ENCODE measurements at regions not wholly inside any gene's neighbourhood (a gene's known extent, or its start where the extent isn't known, plus 50 kb on each side); places are given as distances from the start of the nearest gene placed in this dataset.

DNA sequence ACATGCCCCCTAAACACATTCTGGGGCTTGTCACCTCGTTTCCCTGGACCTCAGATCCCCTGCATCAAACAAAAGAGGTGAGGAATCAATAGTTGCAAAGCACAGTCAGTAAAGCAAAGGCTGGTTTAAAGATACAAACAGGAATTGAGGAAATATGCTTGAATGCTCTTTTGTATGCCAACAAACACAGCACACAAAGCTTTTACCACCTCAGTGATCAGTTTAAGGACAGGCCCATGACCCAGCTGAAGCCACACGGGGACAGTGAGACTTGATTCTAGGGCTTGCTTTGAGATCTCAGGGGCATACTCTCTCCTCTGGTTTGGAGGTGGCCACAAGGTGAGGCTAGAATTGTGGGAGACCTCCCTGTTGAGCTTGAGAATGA lies 182.9 kb upstream of the CST7 start:
- ATAC-seq, result no peak
- no peak for DNase-seq (ENCODE audit: low read depth in 1 of 2, low spot score in 1 of 2)
- H3K9me3 ChIP-seq, result peaks cover under 1% of the 10 kb centered on the region; the same call in 1 of the 3 replicates
- no peak overlapping the region for H3K4me2 ChIP-seq
- no peak overlapping the region for H3K27ac ChIP-seq
- TF ChIP-seq CHD4 (IDR thresholded peaks at IDR 0.05; ENCODE audit: borderline replicate concordance) (no peak), MAFK (IDR thresholded peaks at IDR 0.05; ENCODE audit: partially characterized antibody) (no peak), HDAC2 (IDR thresholded peaks at IDR 0.05) (no peak), MYC (IDR thresholded peaks at IDR 0.05; ENCODE audit: borderline replicate concordance, low read length) (no peak), BHLHE40 (IDR thresholded peaks at IDR 0.05; ENCODE audit: low read depth, low read length) (no peak), HOXB13 (CRISPR knock-in tag; IDR thresholded peaks at IDR 0.05; ENCODE audit: low read depth) (no peak), EHF (CRISPR knock-in tag; IDR thresholded peaks at IDR 0.05) (no peak), EP300 (IDR thresholded peaks at IDR 0.05) (no peak)
- no peaks in the 10 kb centered on the region for H3K4me1 ChIP-seq
- no peak for FAIRE-seq
- no peak overlapping the region for H3K4me3 ChIP-seq
- POLR2A ChIA-PET, result no interaction called here
- WGBS (ENCODE audit: missing lambda C conversion rate), result 45% methylated on average over 2 of the region's 2 CpGs
- CTCF ChIA-PET, result interaction anchor here (0.9 to 2.1 kb wide), 2 partner anchors 9 to 15 kb away, joined by 3 to 9 read pairs; no protein-coding TSS in a partner anchor

DNA sequence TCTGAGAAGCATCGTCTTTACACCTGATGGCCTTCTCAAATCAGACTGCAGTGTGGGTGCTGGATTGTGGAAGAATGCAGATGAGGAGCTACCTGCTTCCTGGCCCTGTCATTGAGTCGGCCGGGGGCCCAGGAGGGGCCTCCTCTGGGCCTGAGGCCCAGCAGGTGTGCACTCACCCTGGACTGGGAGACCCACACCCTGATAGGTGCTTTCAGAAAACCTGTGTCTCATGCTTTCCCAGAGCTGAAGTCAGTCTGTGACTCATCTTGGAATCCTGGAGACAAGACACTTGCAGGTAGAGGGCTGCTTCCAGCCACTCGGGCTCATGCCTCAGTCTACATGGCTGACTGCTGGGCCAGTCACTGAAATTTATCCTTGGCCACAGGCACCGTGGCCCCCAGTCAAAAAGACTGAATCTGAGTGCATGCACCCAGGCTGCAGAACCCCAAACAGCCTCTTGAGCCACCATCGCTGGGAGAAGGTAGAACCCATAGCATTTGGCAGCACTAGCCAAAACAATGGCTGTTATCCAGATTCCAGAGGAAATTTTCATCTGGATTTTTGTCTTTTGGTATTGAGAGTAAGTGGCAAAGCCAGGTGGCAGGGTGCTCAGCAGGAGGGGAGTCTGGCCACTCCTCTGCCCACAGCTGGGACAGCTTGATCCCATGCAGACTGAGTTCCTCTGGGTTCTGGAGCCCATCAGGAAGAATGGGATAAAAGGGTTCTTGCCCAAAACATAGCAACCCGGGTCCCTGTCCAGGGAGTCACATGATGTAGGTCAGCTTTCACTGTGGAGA lies 182.0 kb upstream of the CST7 start:
- ChIA-PET POLR2A (no interaction called here), CTCF (interaction anchor here (0.9 to 2.1 kb wide), 2 partner anchors 10 to 14 kb away, joined by 3 to 9 read pairs; no protein-coding TSS in a partner anchor)
- DNase-seq (ENCODE audit: low read depth in 1 of 2, low spot score in 1 of 2) (no peak), FAIRE-seq (no peak), ATAC-seq (no peak)
- no peak overlapping the region for H3K27ac ChIP-seq
- WGBS (ENCODE audit: missing lambda C conversion rate), result 62% methylated on average over 7 of the region's 7 CpGs
- no peaks in the 10 kb centered on the region for H3K9me3 ChIP-seq
- no peak for TF ChIP-seq MYC (IDR thresholded peaks at IDR 0.05; ENCODE audit: borderline replicate concordance, low read length)
- no peak for TF ChIP-seq ESRRA (IDR thresholded peaks at IDR 0.05; ENCODE audit: borderline replicate concordance, low read length)
- TF ChIP-seq, protein P1, sequence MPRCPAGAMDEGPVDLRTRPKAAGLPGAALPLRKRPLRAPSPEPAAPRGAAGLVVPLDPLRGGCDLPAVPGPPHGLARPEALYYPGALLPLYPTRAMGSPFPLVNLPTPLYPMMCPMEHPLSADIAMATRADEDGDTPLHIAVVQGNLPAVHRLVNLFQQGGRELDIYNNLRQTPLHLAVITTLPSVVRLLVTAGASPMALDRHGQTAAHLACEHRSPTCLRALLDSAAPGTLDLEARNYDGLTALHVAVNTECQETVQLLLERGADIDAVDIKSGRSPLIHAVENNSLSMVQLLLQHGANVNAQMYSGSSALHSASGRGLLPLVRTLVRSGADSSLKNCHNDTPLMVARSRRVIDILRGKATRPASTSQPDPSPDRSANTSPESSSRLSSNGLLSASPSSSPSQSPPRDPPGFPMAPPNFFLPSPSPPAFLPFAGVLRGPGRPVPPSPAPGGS (IDR thresholded peaks at IDR 0.05), result no peak
- H3K4me3 ChIP-seq, result no peak overlapping the region
- H3K4me1 ChIP-seq, result no peaks in the 10 kb centered on the region
- no peak overlapping the region for H3K4me2 ChIP-seq

DNA sequence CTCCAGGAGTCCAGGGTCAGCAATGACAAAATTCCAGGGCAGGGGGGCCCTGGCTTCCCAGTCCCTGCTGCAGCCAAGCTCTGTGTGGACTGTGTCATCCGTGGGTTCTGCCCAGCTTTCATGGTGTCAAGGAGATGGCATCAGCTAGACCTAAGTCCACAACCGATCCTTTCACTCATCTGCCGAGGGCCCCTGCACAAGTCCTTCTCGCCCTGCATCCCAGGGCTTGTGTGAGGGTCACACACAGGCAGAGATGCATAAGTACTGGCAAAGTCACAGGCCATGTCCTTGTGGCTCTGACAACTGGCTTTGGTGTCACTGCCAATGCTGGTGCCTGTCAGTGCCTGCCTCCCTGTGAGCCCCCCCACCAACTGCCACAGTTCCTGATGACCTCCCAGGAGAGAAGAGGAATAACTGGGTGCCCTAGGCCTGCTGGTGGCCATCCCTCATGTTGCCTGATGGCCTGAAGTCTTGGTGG lies 181.4 kb upstream of the CST7 start:
- WGBS (ENCODE audit: missing lambda C conversion rate), result 53% methylated on average over 4 of the region's 4 CpGs
- POLR2A ChIA-PET, result no interaction called here
- DNase-seq (ENCODE audit: low read depth in 1 of 2, low spot score in 1 of 2), result no peak
- CTCF ChIA-PET, result interaction anchor here (2.1 kb wide), 1 partner anchor 14 kb away, joined by 9 read pairs; no protein-coding TSS in a partner anchor
- no peak for FAIRE-seq
- peaks cover 3% of the 10 kb centered on the region; the same call in 1 of the 3 replicates for H3K4me1 ChIP-seq
- TF ChIP-seq, protein P1 (IDR thresholded peaks at IDR 0.05), result no peak
- TF ChIP-seq ZC3H11A (IDR thresholded peaks at IDR 0.05), result no peak
- TF ChIP-seq RAD21 (conservative IDR thresholded peaks at IDR 0.05 in 1 of 2, IDR thresholded peaks at IDR 0.05 in 1 of 2), result no peak
- TF ChIP-seq, protein P2, sequence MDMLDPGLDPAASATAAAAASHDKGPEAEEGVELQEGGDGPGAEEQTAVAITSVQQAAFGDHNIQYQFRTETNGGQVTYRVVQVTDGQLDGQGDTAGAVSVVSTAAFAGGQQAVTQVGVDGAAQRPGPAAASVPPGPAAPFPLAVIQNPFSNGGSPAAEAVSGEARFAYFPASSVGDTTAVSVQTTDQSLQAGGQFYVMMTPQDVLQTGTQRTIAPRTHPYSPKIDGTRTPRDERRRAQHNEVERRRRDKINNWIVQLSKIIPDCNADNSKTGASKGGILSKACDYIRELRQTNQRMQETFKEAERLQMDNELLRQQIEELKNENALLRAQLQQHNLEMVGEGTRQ (IDR thresholded peaks at IDR 0.05), result no peak
- no peak for TF ChIP-seq ZSCAN20 (CRISPR knock-in tag; IDR thresholded peaks at IDR 0.05)
- H3K4me3 ChIP-seq, result no peak overlapping the region
- no peak for ATAC-seq
- no peak overlapping the region for H3K4me2 ChIP-seq
- no peak overlapping the region; a peak in 1 of 6 replicates for H3K27ac ChIP-seq
- no peaks in the 10 kb centered on the region for H3K9me3 ChIP-seq

DNA sequence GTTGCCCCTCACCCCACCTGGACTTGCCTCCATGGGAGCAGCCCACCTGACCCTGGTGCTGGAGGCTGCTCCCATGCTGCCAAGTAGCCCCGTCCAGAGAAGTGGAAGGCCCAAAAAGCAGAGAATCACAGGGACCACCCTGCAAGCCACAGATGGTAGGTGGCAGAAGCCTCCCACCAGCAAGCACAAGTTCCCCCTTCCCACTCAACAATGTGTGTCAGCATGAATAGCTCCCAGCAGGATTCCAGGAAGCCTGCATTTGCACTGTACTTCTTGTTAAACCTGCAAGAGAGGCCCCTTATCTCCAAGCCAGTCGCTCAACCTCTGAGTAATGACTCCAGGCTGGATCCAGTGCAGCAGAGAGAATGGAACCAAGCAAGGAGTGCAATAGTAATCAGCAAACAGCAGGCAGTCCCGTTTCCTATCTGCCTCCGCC lies 180.8 kb upstream of the CST7 start:
- POLR2A ChIA-PET, result no interaction called here

More for the DNA sequence above, 180.8 kb upstream of the CST7 start:
- CTCF ChIA-PET, result no interaction called here
- DNase-seq (ENCODE audit: low read depth in 1 of 2, low spot score in 1 of 2) (no peak), ATAC-seq (no peak), FAIRE-seq (no peak)
- WGBS (ENCODE audit: missing lambda C conversion rate), result 64% methylated on average over 4 of the region's 4 CpGs
- Histone ChIP-seq H3K27ac (no peak overlapping the region), H3K4me2 (no peak overlapping the region), H3K4me1 (peaks cover 9% of the 10 kb centered on the region), H3K4me3 (no peak overlapping the region), H3K9me3 (no peaks in the 10 kb centered on the region)
- TF ChIP-seq MYC (IDR thresholded peaks at IDR 0.05; ENCODE audit: borderline replicate concordance, low read length) (no peak), RAD21 (conservative IDR thresholded peaks at IDR 0.05 in 1 of 2, IDR thresholded peaks at IDR 0.05 in 1 of 2) (no peak), ZSCAN20 (CRISPR knock-in tag; IDR thresholded peaks at IDR 0.05) (no peak), HEYL (CRISPR knock-in tag; IDR thresholded peaks at IDR 0.05) (no peak), NFE2L2 (conservative IDR thresholded peaks at IDR 0.05; ENCODE audit: low read length) (no peak), NPAS2 (CRISPR knock-in tag; IDR thresholded peaks at IDR 0.05; ENCODE audit: borderline replicate concordance) (no peak), CEBPB (IDR thresholded peaks at IDR 0.05) (no peak), POLR2A (IDR thresholded peaks at IDR 0.05; ENCODE audit: low read length) (no peak), RCOR1 (IDR thresholded peaks at IDR 0.05; ENCODE audit: low read depth, low read length) (no peak)
- TF ChIP-seq, protein P3, sequence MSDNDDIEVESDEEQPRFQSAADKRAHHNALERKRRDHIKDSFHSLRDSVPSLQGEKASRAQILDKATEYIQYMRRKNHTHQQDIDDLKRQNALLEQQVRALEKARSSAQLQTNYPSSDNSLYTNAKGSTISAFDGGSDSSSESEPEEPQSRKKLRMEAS (IDR thresholded peaks at IDR 0.05), result no peak
- TF ChIP-seq, protein P1 (IDR thresholded peaks at IDR 0.05), result no peak

All from A549 (cell line).